T-helper 2 cell (primary cell): ENCODE measurements at regions not wholly inside any gene's neighbourhood (a gene's known extent, or its start where the extent isn't known, plus 50 kb on each side); places are given as distances from the start of the nearest gene placed in this dataset.
"Not testable (repeated sequence)": the region's sequence is repeated elsewhere in the genome, so short reads cannot be mapped to it uniquely, and the experiment has no call there.

ENCODE experiments used
- DNase-seq, 5 experiments: peaks; one replicate each; pipeline versions ENCODE4 v3.0.0 to v3.0.0-alpha.2; 2012 to 2022

DNA sequence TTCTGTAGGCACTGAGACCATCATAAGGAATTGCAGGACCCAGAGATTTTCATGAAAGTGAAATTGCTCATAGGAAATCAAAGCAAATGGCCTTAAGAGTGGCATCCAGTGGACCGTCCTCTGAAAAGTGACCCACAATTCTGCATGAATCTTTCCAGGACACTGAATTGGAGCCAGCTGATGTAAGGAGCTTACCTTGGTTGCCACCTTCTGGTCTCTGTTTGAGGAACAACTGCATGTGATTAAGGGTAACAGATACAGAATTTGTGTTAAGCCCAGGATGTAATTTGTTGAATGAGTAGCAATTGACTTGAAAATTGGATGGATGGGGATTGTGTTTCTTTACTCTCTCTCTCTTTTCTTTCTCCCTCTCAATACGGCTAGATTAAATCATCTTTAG, 49.9 kb upstream of the GAS1 start:
- no peak for DNase-seq

DNA sequence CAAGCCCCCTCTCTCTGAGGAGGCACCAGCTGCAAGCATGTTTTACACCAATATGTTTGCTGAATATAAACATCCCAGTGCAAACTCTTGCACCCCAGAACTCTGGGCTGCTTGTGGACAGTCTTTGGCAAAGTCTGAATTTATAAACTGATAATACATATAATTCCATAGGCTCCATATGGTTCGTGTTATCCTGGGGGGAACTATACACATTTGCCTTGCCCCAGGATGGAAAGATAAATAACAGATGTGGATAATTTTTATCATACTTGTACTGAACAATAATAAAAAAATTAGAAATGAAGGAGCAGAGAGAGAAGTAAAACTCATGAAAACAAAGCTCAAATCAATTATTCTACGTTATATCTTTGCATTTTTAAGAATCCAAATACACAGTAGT, 50.6 kb upstream of the GAS1 start:
- DNase-seq: no peak

DNA sequence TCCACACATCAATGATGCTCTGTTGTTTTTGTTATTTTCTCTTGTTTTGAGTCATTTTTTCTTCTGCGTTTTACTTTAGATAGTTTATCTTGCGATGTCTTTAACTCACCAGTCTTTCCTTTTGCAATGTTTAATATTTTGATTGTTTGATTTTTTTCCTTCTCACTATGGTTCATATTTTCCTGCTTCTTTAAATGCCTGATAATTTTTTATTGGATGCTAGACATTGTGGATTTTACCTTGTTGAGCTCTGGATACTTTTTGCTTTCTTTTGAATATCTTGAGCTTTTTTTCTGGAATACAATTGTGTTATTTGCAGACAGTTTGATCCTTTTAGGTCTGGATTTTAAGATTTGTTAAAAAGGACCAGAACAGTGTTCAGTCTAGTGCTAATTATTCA, 55.2 kb upstream of the GAS1 start:
- DNase-seq: no peak

DNA sequence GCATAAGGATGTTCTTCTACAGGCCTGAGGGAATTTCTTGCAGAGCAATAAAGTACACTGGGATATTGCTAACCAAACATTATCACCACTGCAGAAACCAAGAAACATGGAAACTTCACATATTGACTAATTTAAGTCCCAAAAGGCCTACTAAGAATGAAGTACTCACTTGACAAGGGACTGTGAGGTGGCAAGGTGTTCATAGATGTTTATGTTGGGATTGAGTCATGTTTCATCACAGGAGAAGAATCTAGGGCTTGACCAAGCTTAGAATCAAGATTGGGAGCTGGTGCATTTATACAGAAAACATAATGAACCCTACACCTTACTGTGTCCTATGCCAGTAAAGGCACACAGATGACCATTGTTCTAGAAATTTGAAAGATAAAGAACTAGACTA, 56.7 kb upstream of the GAS1 start:
- no peak for DNase-seq

DNA sequence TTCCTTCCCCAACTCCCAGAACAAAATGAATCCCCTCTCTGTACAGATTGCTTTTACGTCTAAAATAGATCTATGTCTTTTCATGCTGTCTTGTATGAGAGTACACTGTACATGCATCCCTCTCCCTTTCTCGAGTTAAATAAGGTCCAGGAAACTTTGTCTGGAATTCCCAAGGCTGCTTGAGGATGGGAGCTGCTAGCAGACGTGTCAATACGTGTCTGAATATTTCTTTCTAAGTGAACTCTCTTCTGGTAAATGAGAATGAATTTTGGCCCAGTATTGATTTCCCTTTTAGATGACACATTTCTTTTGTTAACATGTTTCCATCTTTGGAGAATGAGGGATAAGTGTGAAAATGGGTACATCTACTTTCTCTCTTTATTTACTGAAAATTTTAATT, 59.6 kb upstream of the GAS1 start:
- DNase-seq: no peak

DNA sequence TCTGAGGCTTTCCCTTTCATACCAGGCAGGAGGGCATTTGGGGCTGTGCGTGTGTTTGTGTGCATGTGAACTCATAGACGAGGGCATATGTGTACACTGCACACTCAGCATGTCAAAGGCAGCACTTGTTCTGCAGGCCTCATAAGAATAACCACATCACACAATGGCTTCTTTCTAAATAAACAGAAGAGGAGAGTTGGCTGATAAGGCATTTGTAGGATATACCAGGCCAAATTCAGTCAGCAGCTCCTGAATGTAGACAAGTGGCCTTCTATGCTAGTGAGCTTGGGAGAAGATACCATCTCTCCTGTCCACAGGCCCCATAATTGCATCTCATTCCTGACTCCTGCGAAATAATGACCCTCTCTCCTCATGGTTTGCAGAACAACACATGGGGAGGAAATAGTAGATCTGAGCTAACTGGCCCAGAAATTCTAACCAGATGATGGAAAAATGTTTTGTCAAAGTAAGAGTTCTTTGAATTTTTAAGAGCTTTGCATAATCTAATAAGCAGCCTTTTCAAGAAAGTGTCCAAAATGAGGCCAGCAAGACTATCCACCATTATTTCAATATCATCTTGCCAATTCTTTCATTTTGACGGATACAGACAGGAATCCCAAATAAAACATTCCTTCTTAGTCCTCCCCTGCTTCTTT, 60.5 kb upstream of the GAS1 start:
- no peak for DNase-seq

DNA sequence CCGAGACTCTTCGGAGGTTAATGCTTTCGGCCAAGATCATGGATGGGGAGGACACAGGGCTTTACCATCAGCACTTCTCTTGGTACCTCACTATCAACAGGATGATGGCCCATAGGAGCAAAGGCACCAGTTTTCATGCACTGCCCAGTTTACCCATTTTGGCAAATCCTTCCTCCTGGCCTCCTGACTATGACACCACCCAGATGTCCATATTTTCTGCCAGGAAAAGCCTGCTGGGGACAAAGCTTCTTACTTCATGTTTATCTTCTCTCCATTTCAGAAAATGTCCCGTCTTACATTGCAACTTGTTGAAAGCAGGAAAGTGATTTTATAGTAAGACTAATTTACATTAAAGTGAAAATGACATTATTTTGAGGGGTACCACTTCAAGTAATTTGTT, 61.4 kb upstream of the GAS1 start:
- DNase-seq: no peak

DNA sequence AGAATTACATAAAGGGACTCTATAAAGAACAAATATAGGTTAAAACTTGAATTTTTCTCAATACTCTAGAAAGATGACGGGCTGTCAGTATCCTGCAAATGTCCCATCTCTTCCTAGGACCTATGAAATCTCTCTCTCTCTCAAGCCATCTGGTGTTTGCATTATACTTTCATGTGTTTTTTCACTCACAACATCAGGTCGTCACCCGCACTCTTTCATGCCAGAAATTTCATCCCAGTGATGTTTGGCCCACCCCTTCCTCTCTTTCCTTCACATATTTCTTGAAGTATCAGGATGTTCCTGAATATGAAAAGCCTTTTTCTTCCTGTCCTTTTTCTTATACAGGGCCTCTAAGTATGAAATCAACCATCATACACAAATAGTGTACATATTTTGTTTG, 63.3 kb upstream of the GAS1 start:
- no peak for DNase-seq

DNA sequence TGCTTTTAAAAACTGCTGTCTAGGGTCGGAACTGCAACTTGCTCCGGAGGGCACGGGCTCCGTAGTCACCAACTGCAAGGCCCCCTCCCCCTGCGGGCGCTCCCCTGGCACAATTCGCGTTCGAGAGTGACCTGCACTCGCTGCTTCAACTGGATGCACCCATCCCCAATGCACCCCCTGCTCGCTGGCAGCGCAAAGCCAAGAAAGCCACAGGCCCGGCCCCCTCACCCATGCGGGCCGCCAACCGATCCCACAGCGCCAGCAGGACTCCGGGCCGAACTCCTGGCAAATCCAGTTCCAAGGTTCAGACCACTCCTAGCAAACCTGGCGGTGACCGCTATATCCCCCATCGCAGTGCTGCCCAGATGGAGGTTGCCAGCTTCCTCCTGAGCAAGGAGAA, 64.2 kb upstream of the GAS1 start:
- DNase-seq: no peak

DNA sequence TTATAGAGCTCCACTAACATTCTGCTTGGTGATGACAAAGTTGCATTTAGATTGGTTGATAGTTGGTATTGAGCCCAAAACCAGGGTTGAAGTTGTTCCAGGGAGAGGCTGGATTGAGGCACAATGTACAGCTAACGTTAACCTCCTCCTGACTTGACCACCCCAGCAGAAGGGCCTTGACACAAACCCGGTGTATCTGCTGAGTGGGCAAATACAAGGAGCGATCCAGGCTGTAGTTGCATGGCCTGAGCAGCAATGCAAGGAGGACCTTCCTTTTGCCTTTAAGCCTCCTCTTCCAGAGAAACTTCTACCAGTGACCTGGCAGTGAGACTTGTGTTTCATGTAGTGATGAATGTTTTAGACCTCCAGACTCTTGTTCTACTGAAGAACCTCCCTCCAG, 66.2 kb upstream of the GAS1 start:
- DNase-seq: no peak

DNA sequence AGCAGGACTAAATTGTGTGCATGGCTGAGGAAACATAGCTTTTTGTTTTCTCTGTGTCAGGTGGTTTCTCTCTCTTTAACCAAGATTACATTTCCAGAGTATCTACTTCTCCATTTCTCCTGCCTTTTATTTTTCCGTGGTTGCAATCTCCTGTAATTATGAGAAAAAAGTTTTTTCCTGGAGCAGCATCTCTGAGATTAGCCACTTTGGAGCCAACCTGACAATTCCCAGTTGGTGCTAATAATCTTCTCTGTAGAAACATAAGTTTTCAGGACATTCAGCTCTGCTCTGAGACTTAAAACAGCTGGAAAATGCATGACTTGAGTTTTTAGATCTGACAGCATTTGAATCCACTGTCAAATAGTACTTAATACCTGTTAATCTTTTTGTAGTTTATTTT, 67.1 kb upstream of the GAS1 start:
- no peak for DNase-seq

DNA sequence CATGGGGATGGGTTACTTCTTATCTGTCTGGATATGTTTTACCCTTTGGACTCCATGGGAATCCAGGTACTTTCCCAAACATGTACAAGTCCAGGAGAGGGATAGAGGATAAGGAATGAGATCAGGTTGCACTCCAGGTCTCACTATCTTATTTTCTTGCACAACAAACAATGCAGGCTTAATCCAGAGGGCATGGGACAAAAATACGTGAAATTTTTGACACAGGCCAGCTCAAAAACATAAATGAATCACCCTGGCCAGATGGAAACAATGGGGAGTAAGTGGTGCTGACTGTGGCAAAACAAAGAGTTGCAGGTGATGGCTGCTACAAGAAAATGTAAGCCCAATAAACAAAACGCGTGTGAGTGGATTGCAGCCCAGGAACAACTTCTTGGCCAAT, 69.4 kb upstream of the GAS1 start:
- no peak for DNase-seq

DNA sequence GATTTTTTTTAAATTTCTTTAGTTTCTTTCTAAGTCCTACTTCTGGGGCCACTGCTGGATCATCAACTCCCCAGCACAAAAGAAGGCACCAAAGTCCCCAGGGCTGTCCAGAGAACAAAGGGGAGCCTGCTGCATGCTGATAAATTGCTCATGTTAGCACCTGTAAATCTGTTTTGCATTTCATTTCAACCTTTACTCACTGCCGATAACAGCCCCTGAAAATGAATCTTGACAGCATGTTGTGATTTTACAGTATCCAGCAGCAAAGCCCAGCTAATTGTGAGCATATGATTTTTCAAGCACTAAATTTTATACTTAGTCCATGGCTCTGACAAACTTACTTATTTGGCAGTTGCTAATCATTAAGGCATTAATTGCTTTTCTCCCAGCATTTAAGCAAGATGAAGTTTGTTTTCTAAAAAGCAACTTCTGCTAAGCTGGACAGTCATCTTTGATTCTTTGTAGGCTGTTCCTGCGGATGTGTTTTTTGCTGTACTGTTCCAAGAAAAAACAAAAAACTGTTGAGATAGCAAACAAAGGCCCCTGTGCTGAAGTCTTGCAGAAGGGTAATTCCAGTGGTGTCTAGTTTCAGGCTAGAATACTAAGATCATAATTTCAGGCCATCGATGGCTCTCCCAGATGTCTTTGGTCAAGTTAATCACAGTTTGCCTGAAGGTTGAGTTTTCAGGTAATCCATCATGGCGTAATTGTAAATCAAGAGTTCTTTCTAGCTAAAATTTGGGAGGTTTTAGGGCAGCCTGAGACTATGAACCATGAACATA, 73.1 kb upstream of the GAS1 start:
- DNase-seq: no peak

DNA sequence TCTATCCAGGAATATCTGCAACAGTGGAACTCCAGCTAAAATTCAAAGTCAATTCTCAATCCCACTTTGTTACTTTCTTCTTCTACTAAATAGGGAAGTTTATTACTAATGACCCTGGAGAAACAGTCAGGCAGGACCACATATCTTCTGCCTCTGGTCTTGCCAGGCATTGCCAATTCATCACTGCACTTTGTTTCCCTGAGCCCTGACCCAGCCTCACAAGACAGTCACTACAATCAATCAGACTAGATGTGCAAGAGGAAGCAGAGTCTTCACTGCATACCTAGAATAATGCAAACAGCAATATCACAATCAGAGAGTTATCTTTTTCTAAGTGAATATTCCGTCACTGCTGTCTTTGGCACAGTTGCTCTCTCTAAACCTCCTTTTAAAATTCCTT, 74.9 kb upstream of the GAS1 start:
- DNase-seq: no peak

DNA sequence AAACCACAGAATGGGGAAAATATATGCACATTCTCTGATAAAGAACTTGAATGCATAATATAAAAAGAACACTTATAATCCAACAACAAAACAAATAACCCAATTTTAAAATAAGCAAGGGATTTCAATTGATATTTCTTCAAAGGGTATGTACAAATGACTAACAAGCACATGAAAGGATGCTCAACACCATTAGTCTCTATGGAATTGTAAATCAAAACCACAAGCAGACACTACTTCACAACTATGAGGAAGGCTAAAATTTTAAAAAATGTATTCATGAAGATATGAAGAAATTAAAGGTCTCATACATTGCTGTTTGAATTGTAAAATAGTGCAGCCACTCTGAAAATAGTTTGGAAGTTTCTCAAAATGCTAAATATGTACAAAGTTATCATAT, 78.9 kb upstream of the GAS1 start:
- no peak for DNase-seq

DNA sequence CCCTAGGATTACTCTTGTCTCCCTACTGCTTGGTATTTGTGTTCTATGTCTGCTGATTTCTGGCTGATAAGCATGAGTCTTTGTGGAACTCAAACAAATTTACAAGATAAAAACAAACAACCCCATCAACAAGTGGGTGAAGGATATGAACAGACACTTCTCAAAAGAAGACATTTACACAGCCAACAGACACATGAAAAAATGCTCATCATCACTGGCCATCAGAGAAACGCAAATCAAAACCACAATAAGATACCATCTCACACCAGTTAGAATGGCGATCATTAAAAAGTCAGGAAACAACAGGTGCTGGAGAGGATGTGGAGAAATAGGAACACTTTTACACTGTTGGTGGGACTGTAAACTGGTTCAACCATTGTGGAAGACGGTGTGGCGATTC, 81.5 kb upstream of the GAS1 start:
- not testable (repeated sequence) for DNase-seq

DNA sequence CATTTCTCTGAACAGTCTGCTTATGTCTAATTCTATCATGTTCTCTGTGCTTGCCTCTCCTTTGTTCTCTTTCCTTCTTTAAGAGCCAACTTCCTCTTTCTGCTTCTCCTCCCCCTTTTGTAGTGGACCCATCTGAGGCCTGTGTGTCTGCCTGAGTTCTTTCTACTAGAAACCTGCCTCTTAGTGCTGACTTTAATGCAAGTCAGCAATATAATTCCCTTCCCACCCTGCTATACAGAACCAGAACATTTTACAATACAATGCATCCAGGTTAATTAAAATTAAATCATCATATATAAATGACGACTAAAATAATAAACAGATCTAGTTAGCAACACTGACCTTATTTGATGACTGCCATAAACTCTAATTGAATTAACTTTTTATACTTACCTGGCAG, 82.6 kb upstream of the GAS1 start:
- DNase-seq: no peak

DNA sequence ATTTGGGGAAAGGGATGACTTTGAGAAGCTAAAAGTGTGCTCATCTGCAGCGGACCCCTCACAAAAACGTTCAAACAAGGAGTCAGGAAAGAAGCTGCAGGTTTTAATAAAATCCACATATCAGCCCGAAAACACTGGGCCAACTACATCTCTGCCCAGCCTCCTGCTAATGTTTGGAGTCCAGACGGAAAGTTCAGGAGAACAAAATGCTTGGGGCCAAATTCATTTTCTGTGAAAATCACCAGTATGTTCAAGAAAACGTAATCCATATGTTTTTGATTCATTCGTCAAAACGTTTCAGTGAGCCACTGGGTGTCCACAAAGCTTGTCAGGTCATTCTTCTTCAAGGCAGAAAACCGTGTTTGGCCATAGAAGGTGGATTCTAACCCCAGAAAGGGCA, 87.5 kb upstream of the GAS1 start:
- DNase-seq: no peak

DNA sequence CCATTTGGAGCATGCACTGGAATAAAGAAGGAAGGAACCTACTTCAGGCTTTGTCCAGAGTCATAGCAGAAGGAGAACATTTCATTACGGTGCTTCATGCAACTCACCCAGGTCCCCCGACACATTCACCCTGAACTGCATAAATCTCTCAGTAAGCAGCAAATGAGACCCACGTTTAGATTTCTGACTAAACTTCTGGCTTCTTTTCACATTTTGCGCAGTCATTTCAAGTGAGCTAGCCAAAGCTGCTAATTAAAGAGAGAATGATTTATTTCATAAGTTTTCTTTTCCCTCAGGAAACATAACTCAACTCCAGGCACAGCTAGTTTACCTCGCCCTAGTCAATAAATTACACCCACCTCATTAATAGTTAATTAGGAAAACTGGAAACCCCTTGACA, 88.6 kb upstream of the GAS1 start:
- DNase-seq: no peak

DNA sequence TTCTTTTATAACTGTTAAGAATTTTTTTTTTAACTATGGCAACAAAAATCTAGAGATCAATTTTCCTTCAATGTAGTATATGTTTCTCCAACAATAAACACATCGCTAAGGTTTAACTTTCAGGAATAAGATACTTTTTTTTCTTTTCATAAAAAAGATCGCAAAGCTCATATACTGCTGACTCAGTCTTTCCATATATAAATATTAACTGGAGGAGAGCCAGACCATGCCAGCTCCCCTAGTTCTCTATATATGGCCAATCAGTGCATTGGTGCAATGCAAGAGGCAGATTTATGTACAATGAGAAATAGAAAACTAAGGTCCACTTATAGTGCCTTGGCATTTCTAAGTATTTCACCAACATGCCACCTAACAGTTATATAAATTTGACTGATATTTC, 89.2 kb upstream of the GAS1 start:
- DNase-seq: no peak

DNA sequence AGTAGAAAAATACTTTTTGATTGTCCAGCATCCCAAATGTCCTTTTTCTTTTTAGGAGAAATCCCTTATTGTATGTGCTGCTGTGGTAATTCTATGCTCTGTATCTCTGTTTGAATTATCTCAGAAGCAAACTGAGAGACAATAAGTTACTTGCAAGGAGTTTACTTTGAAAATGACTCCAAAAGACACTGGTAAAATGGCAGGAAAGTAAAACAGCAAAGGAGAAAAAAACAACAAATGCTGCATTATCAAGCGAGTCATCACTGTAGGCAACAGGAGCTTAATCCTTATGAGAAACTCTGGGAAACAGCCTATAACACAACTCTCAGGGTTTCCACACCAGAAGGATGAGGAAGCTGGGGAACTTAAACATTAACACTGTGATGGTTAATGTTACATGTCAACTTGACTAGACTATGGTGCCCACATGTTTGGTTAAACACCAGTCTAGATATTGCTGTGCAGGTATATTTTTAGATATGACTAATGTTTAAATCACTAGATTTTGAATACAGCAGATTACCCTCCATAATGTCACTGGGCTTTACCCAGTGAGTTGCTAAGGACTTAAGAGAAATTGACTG, 92.6 kb upstream of the GAS1 start:
- no peak for DNase-seq

DNA sequence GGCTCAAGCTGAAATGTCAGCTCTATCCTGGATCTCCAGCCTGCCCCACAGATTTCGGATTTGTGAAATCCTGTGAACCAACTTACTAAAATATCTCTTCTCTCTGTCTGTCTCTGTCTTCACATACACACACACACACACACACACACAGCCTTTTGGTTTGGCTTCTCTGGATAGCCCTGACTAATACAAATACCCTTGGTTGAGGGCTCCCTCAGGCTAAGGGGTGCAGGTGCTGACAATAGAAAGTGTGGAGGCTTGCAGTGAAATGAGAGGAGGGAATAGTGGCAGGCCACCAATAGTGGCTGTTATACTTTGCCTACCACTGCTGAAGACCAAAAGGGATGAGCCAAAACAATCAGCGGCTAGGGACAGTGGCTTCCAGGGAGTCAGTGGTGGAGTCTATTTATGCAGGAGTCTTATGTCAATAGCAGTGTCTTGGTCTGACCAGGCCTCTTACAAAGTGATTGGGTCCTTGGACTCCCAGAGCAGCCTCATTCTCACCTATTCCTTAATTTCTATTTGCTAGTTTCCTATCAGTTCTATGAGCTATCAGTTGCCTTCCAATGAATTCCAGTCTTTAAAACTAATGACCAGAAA, 93.2 kb upstream of the GAS1 start:
- DNase-seq: no peak

DNA sequence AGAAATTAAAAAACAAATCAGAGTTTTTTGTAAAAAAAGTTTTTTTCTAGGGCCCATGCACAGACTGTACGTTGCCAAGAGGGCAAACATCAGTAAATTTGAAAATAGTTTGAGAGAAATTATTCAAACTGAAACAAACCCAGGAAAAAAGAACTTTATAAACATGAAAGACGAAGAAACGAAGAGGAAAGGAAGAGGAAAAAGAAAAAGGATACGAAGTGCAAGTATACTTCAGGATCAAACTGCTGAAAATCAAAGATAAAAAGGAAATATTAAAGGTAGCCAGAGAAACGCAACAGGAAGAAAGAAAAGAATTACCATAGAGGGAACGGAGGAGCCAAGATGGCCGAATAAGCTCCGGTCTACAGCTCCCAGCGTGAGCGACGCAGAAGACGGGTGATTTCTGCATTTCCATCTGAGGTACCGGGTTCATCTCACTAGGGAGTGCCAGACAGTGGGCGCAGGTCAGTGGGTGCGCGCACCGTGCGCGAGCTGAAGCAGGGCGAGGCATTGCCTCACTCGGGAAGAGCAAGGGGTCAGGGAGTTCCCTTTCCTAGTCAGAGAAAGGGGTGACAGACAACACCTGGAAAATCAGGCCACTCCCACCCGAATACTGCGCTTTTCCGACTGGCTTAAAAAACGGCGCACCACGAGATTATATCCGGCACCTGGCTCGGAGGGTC, 94.4 kb upstream of the GAS1 start:
- DNase-seq: not testable (repeated sequence)
